ENCODE measurements at regions not wholly inside any gene's neighbourhood (a gene's known extent, or its start where the extent isn't known, plus 50 kb on each side); places are given as distances from the start of the nearest gene placed in this dataset.

- H3K4me1 Mint-ChIP-seq, result no peaks in the 10 kb centered on the region
These were observed 1053.5 kb upstream of the CELF4 start for GRCh38 chr18:38619129-38619528.

GRCh38 chr18:38616306-38616705 is 1050.7 kb upstream of the CELF4 start:
- no peaks in the 10 kb centered on the region for H3K9me3 ChIP-seq
- Mint-ChIP-seq H3K27ac (no peak overlapping the region), H3K36me3 (no peaks in the 10 kb centered on the region), H3K4me3 (no peak overlapping the region), H3K27me3 (no peaks in the 10 kb centered on the region), H3K9me3 (no peaks in the 10 kb centered on the region), H3K4me1 (peaks cover 0 to under 1% (median 0%) of the 10 kb centered on the region in 3 donors)
- H3K27me3 ChIP-seq (replicated peaks in 1 of 2; ENCODE audit: control insufficient read depth in 2 of 2, extremely low read depth in 1 of 2, insufficient read depth in 2 of 2, low read length in 1 of 2), result no peaks in the 10 kb centered on the region
- ChIA-PET POLR2A (no interaction called here), CTCF (interaction anchor here in 1 of 2 donors (0.6 kb wide), 1 partner anchor 462 kb away, joined by 5 read pairs; no protein-coding TSS in a partner anchor)
- H3K4me3 ChIP-seq (ENCODE audit: control insufficient read depth in 1 of 2, extremely low read depth in 1 of 2, low read length in 1 of 2), result no peak overlapping the region
- DNase-seq (no peak), ATAC-seq (replicated peaks in 1 of 4) (no peak)
- 70% methylated on average over 2 of the region's 4 CpGs for WGBS (ENCODE audit: insufficient coverage)
- no peaks in the 10 kb centered on the region for H3K4me1 ChIP-seq (ENCODE audit: control insufficient read depth in 1 of 2, extremely low read depth in 1 of 2, insufficient read depth in 2 of 2, low read length in 2 of 2)
- H3K36me3 ChIP-seq (ENCODE audit: control insufficient read depth in 2 of 2, extremely low read depth in 1 of 2, insufficient read depth in 1 of 2, low read length in 1 of 2), result no peaks in the 10 kb centered on the region
- H3K27ac ChIP-seq (ENCODE audit: low read length), result no peak overlapping the region

More at GRCh38 chr18:38619129-38619528, 1053.5 kb upstream of the CELF4 start:
- POLR2A ChIA-PET, result no interaction called here
- Mint-ChIP-seq H3K9me3 (peaks cover 0 to 2% (median 0%) of the 10 kb centered on the region in 3 donors), H3K27me3 (no peaks in the 10 kb centered on the region), H3K36me3 (no peaks in the 10 kb centered on the region), H3K4me3 (no peak overlapping the region), H3K27ac (no peak overlapping the region)
- Histone ChIP-seq H3K9me3 (no peaks in the 10 kb centered on the region), H3K4me1 (ENCODE audit: control insufficient read depth in 1 of 2, extremely low read depth in 1 of 2, insufficient read depth in 2 of 2, low read length in 2 of 2) (no peaks in the 10 kb centered on the region), H3K36me3 (ENCODE audit: control insufficient read depth in 2 of 2, extremely low read depth in 1 of 2, insufficient read depth in 1 of 2, low read length in 1 of 2) (no peaks in the 10 kb centered on the region), H3K4me3 (ENCODE audit: control insufficient read depth in 1 of 2, extremely low read depth in 1 of 2, low read length in 1 of 2) (no peak overlapping the region), H3K27ac (ENCODE audit: low read length) (no peak overlapping the region), H3K27me3 (replicated peaks in 1 of 2; ENCODE audit: control insufficient read depth in 2 of 2, extremely low read depth in 1 of 2, insufficient read depth in 2 of 2, low read length in 1 of 2) (no peaks in the 10 kb centered on the region)
- CTCF ChIA-PET, result no interaction called here
- no peak for DNase-seq
- no peak for ATAC-seq (replicated peaks in 1 of 4)

DNA sequence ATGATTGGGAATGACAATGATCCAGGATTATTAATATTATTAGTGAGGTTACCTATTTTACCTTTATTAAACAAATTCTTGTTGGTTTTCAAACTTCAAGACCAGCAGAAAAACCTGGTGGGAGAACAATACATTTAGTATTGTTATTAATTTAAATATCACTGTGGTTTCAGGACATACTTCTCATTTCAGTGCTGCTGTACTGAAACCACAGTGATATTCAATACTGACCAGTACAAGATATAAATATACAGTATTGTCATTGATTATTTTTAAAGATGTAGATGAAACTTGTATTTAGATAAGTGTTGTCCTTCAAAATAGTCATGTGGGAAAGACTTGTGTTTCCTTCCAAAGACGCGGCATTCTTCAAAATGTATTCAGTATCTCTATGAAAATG is 1047.3 kb upstream of the CELF4 start:
- peaks cover 0 to 3% (median 0%) of the 10 kb centered on the region in 3 donors for H3K9me3 Mint-ChIP-seq
- Histone ChIP-seq H3K4me3 (ENCODE audit: control insufficient read depth in 1 of 2, extremely low read depth in 1 of 2, low read length in 1 of 2) (no peak overlapping the region), H3K27ac (ENCODE audit: low read length) (no peak overlapping the region), H3K36me3 (ENCODE audit: control insufficient read depth in 2 of 2, extremely low read depth in 1 of 2, insufficient read depth in 1 of 2, low read length in 1 of 2) (no peaks in the 10 kb centered on the region), H3K4me1 (ENCODE audit: control insufficient read depth in 1 of 2, extremely low read depth in 1 of 2, insufficient read depth in 2 of 2, low read length in 2 of 2) (no peaks in the 10 kb centered on the region), H3K9me3 (no peaks in the 10 kb centered on the region), H3K27me3 (replicated peaks in 1 of 2; ENCODE audit: control insufficient read depth in 2 of 2, extremely low read depth in 1 of 2, insufficient read depth in 2 of 2, low read length in 1 of 2) (no peaks in the 10 kb centered on the region)
- H3K36me3 Mint-ChIP-seq, result no peaks in the 10 kb centered on the region
- peaks cover 0 to 7% (median 4%) of the 10 kb centered on the region in 3 donors for H3K4me1 Mint-ChIP-seq
- POLR2A ChIA-PET, result no interaction called here
- H3K27ac Mint-ChIP-seq, result no peak overlapping the region
- no peak overlapping the region for H3K4me3 Mint-ChIP-seq
- ATAC-seq (replicated peaks in 1 of 4) (no peak), DNase-seq (no peak)
- no peaks in the 10 kb centered on the region for H3K27me3 Mint-ChIP-seq
- 92% methylated on average over 2 of the region's 2 CpGs for WGBS (ENCODE audit: insufficient coverage)
- CTCF ChIA-PET, result no interaction called here

GRCh38 chr18:38611036-38611964 is 1045.7 kb upstream of the CELF4 start:
- Histone ChIP-seq H3K9me3 (no peaks in the 10 kb centered on the region), H3K4me1 (ENCODE audit: control insufficient read depth in 1 of 2, extremely low read depth in 1 of 2, insufficient read depth in 2 of 2, low read length in 2 of 2) (no peaks in the 10 kb centered on the region), H3K36me3 (ENCODE audit: control insufficient read depth in 2 of 2, extremely low read depth in 1 of 2, insufficient read depth in 1 of 2, low read length in 1 of 2) (no peaks in the 10 kb centered on the region), H3K4me3 (ENCODE audit: control insufficient read depth in 1 of 2, extremely low read depth in 1 of 2, low read length in 1 of 2) (no peak overlapping the region), H3K27ac (ENCODE audit: low read length) (no peak overlapping the region), H3K27me3 (replicated peaks in 1 of 2; ENCODE audit: control insufficient read depth in 2 of 2, extremely low read depth in 1 of 2, insufficient read depth in 2 of 2, low read length in 1 of 2) (no peaks in the 10 kb centered on the region)
- Mint-ChIP-seq H3K4me3 (no peak overlapping the region), H3K4me1 (peaks cover 0 to 7% (median 4%) of the 10 kb centered on the region in 3 donors), H3K36me3 (no peaks in the 10 kb centered on the region), H3K9me3 (peaks cover 0 to 3% (median 0%) of the 10 kb centered on the region in 3 donors), H3K27ac (no peak overlapping the region), H3K27me3 (no peaks in the 10 kb centered on the region)
- POLR2A ChIA-PET, result no interaction called here
- DNase-seq (peak in 1 of 35 experiments; percentile 0), ATAC-seq (replicated peaks in 1 of 4) (no peak)
- CTCF ChIA-PET, result interaction anchor here in 1 of 2 donors (0.6 kb wide), 1 partner anchor 57 kb away, joined by 3 read pairs; no protein-coding TSS in a partner anchor
- WGBS (ENCODE audit: insufficient coverage), result 33% methylated on average over 8 of the region's 9 CpGs

GRCh38 chr18:38606841-38607240 is 1041.2 kb upstream of the CELF4 start:
- CTCF ChIA-PET, result no interaction called here
- no peaks in the 10 kb centered on the region for H3K36me3 Mint-ChIP-seq
- POLR2A ChIA-PET, result no interaction called here
- peaks cover 0 to 3% (median 0%) of the 10 kb centered on the region in 3 donors for H3K9me3 Mint-ChIP-seq
- Histone ChIP-seq H3K36me3 (ENCODE audit: control insufficient read depth in 2 of 2, extremely low read depth in 1 of 2, insufficient read depth in 1 of 2, low read length in 1 of 2) (no peaks in the 10 kb centered on the region), H3K4me3 (ENCODE audit: control insufficient read depth in 1 of 2, extremely low read depth in 1 of 2, low read length in 1 of 2) (no peak overlapping the region), H3K27ac (ENCODE audit: low read length) (no peak overlapping the region), H3K4me1 (ENCODE audit: control insufficient read depth in 1 of 2, extremely low read depth in 1 of 2, insufficient read depth in 2 of 2, low read length in 2 of 2) (no peaks in the 10 kb centered on the region), H3K27me3 (replicated peaks in 1 of 2; ENCODE audit: control insufficient read depth in 2 of 2, extremely low read depth in 1 of 2, insufficient read depth in 2 of 2, low read length in 1 of 2) (no peaks in the 10 kb centered on the region), H3K9me3 (no peaks in the 10 kb centered on the region)
- WGBS (ENCODE audit: insufficient coverage), result no CpG with 5 or more reads among the region's 2 CpGs
- DNase-seq (no peak), ATAC-seq (replicated peaks in 1 of 4) (no peak)
- no peak overlapping the region for H3K4me3 Mint-ChIP-seq
- peaks cover 0 to 7% (median 4%) of the 10 kb centered on the region in 3 donors for H3K4me1 Mint-ChIP-seq
- H3K27me3 Mint-ChIP-seq, result no peaks in the 10 kb centered on the region
- H3K27ac Mint-ChIP-seq, result no peak overlapping the region

- no peaks in the 10 kb centered on the region for H3K36me3 ChIP-seq (ENCODE audit: control insufficient read depth in 2 of 2, extremely low read depth in 1 of 2, insufficient read depth in 1 of 2, low read length in 1 of 2)
- H3K9me3 ChIP-seq, result no peaks in the 10 kb centered on the region
- H3K27ac ChIP-seq (ENCODE audit: low read length), result no peak overlapping the region
- H3K27ac Mint-ChIP-seq, result no peak overlapping the region
- POLR2A ChIA-PET, result no interaction called here
- DNase-seq, result no peak
- no peak overlapping the region for H3K4me3 ChIP-seq (ENCODE audit: control insufficient read depth in 1 of 2, extremely low read depth in 1 of 2, low read length in 1 of 2)
- H3K36me3 Mint-ChIP-seq, result no peaks in the 10 kb centered on the region
- H3K4me1 Mint-ChIP-seq, result no peaks in the 10 kb centered on the region
- H3K9me3 Mint-ChIP-seq, result no peaks in the 10 kb centered on the region
- no peak overlapping the region for H3K4me3 Mint-ChIP-seq
- H3K4me1 ChIP-seq (ENCODE audit: control insufficient read depth in 1 of 2, extremely low read depth in 1 of 2, insufficient read depth in 2 of 2, low read length in 2 of 2), result no peaks in the 10 kb centered on the region
- H3K27me3 ChIP-seq (replicated peaks in 1 of 2; ENCODE audit: control insufficient read depth in 2 of 2, extremely low read depth in 1 of 2, insufficient read depth in 2 of 2, low read length in 1 of 2), result no peaks in the 10 kb centered on the region
- no peak for ATAC-seq (replicated peaks in 1 of 4)
- CTCF ChIA-PET, result no interaction called here
- H3K27me3 Mint-ChIP-seq, result no peaks in the 10 kb centered on the region
These were observed 1036.7 kb upstream of the CELF4 start for GRCh38 chr18:38602341-38602740.

All from T-cell (primary cell).